PC-9 (cell line): ENCODE measurements at regions not wholly inside any gene's neighbourhood (a gene's known extent, or its start where the extent isn't known, plus 50 kb on each side); places are given as distances from the start of the nearest gene placed in this dataset.

ENCODE experiments used
- BruUV-seq: library from RNA; stranded (reverse); fragments of 400-500 nt; replicated peaks from 2 replicates; lab custom pipeline; 2021; lab: Mats Ljungman, UMichigan
- CTCF ChIA-PET: fragments of 300-600 bp; sonication (Branson Sonifier 250); formaldehyde crosslinking; loops from one replicate; lab custom pipeline; 2022; ENCODE audit warnings: antibody characterized with exemption; lab: Charles Lee
- POLR2A ChIA-PET: fragments of 300-600 bp; sonication (Branson Sonifier 250); formaldehyde crosslinking; loops from one replicate; lab custom pipeline; 2022; ENCODE audit warnings: antibody characterized with exemption; ENCODE audit not compliant: unreplicated experiment; lab: Charles Lee
- DNase-seq, 2 experiments: peaks; one replicate each; pipeline versions ENCODE4 v3.0.0 to v3.0.0-alpha.2; 2015 to 2022; ENCODE audit warnings: mixed read lengths in 1 of 2
- H2AFZ ChIP-seq: fragments of 200-600 bp; sonication (generic); 2 replicates; pipeline ENCODE4 v1.8.1; 2017; ENCODE audit warnings: antibody characterized with exemption
- H3F3A ChIP-seq: fragments of 200-600 bp; sonication (generic); 2 replicates; pipeline ENCODE4 v1.8.1; 2017; ENCODE audit warnings: antibody characterized with exemption, mild to moderate bottlenecking, low read depth; ENCODE audit not compliant: insufficient read depth
- H3K27ac ChIP-seq: fragments of 200-600 bp; sonication (generic); 2 replicates; pipeline ENCODE4 v1.6.1; 2016; ENCODE audit warnings: mixed run types
- H3K27me3 ChIP-seq: fragments of 200-600 bp; sonication (generic); 2 replicates; pipeline ENCODE4 v1.6.1; 2016; ENCODE audit warnings: low read depth, mixed run types; ENCODE audit not compliant: insufficient read depth
- H3K36me3 ChIP-seq: fragments of 200-600 bp; sonication (generic); 2 replicates; pipeline ENCODE4 v1.6.1; 2016; ENCODE audit warnings: low read depth, mixed run types
- H3K4me1 ChIP-seq: fragments of 200-600 bp; sonication (generic); replicated peaks from 2 replicates; pipeline ENCODE4 v1.6.1; 2016; ENCODE audit warnings: mixed run types; ENCODE audit not compliant: insufficient read depth
- H3K4me2 ChIP-seq: fragments of 200-600 bp; sonication (generic); 2 replicates; pipeline ENCODE4 v1.6.1; 2017; ENCODE audit warnings: mixed run types
- H3K4me3 ChIP-seq: fragments of 200-600 bp; sonication (generic); 2 replicates; pipeline ENCODE4 v1.6.1; 2016; ENCODE audit warnings: mixed run types
- H3K79me2 ChIP-seq: fragments of 200-600 bp; sonication (generic); 2 replicates; pipeline ENCODE4 v1.6.1; 2017; ENCODE audit warnings: low read depth, mixed run types
- H3K9me2 ChIP-seq: fragments of 200-600 bp; sonication (generic); 2 replicates; pipeline ENCODE4 v1.8.1; 2017; ENCODE audit warnings: mild to moderate bottlenecking; ENCODE audit not compliant: insufficient read depth
- H3K9me3 ChIP-seq: fragments of 200-600 bp; sonication (generic); 2 replicates; pipeline ENCODE4 v1.8.1; 2016; ENCODE audit warnings: low read depth; ENCODE audit not compliant: insufficient read depth
- H4K20me1 ChIP-seq: fragments of 200-600 bp; sonication (generic); 2 replicates; pipeline ENCODE4 v1.8.1; 2017; ENCODE audit not compliant: insufficient read depth
- CTCF ChIP-seq: fragments of 200-600 bp; sonication (generic); conservative IDR thresholded peaks from 2 replicates; pipeline ENCODE4 v1.6.1; 2017; ENCODE audit warnings: mixed run types, antibody characterized with exemption, mild to moderate bottlenecking, moderate library complexity
- EZH2 ChIP-seq: fragments of 200-600 bp; sonication (generic); IDR thresholded peaks from 2 replicates; pipeline ENCODE4 v1.8.0; 2017; ENCODE audit warnings: antibody characterized with exemption, low read depth
- intact Hi-C: fragments of 100-400 bp; cut with micrococcal nuclease; formaldehyde crosslinking; loops from one replicate; pipeline ENCODE4 v1.10.0; 2022; ENCODE audit not compliant: unreplicated experiment

- no peak for TF ChIP-seq EZH2
- TF ChIP-seq CTCF: no peak
- Histone ChIP-seq H3K4me1 (no peaks in the 10 kb centered on the region), H3K27ac (no peak overlapping the region), H3K4me3 (no peak overlapping the region), H3K79me2 (no peaks in the 10 kb centered on the region), H3F3A (no peaks in the 10 kb centered on the region), H3K9me3 (no peaks in the 10 kb centered on the region), H3K4me2 (no peak overlapping the region), H4K20me1 (no peaks in the 10 kb centered on the region), H3K27me3 (no peaks in the 10 kb centered on the region), H3K9me2 (no peaks in the 10 kb centered on the region), H3K36me3 (no peaks in the 10 kb centered on the region), H2AFZ (no peak overlapping the region)
- DNase-seq: no peak
- intact Hi-C loops: no loop called here
- ChIA-PET CTCF (no interaction called here), POLR2A (no interaction called here)
- no TSS peak for BruUV-seq
Observed at GRCh38 chr20:12074111-12074655, 156.5 kb downstream of the BTBD3 start.

GRCh38 chr20:12076200-12076599, 158.5 kb downstream of the BTBD3 start:
- ChIA-PET POLR2A (no interaction called here), CTCF (no interaction called here)
- no peak for DNase-seq
- Histone ChIP-seq H3K4me3 (no peak overlapping the region), H3F3A (no peaks in the 10 kb centered on the region), H4K20me1 (no peaks in the 10 kb centered on the region), H3K27ac (no peak overlapping the region), H3K4me1 (no peaks in the 10 kb centered on the region), H2AFZ (no peak overlapping the region), H3K9me3 (no peaks in the 10 kb centered on the region), H3K36me3 (no peaks in the 10 kb centered on the region), H3K9me2 (no peaks in the 10 kb centered on the region), H3K79me2 (no peaks in the 10 kb centered on the region), H3K27me3 (no peaks in the 10 kb centered on the region), H3K4me2 (no peak overlapping the region)
- intact Hi-C loops: no loop called here
- TF ChIP-seq EZH2: no peak
- TF ChIP-seq CTCF: no peak
- no TSS peak for BruUV-seq

DNA sequence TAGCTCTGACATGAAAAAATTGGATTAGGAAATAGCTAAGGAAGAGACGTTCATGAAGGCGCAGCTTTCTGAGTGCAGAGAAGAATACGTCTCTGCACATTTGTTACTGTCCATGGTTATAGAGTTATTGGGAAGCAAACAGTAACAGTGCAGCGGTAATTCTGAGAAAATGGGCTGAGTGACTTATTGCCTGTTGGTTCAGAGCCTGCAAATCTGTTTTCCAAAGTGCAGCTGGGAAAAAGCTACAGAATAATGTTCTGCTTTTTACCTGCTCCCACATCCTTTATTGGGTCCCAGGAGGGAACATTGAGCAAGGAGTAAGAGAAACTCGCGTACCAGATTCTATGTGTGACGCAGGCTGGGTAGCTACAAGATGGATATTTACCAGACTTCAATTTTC, 160.2 kb downstream of the BTBD3 start:
- H3K27ac ChIP-seq: no peak overlapping the region
- CTCF ChIA-PET: no interaction called here
- H3K9me2 ChIP-seq: no peaks in the 10 kb centered on the region
- H3K9me3 ChIP-seq: no peaks in the 10 kb centered on the region
- H3K79me2 ChIP-seq: no peaks in the 10 kb centered on the region
- no peaks in the 10 kb centered on the region for H3K27me3 ChIP-seq
- H2AFZ ChIP-seq: no peak overlapping the region
- no peaks in the 10 kb centered on the region for H3F3A ChIP-seq
- H3K4me3 ChIP-seq: no peak overlapping the region
- H3K36me3 ChIP-seq: no peaks in the 10 kb centered on the region
- BruUV-seq: no TSS peak
- no peaks in the 10 kb centered on the region for H3K4me1 ChIP-seq
- intact Hi-C loops: no loop called here
- no peaks in the 10 kb centered on the region for H4K20me1 ChIP-seq
- no peak for DNase-seq
- POLR2A ChIA-PET: no interaction called here
- TF ChIP-seq EZH2 (no peak), CTCF (no peak)
- H3K4me2 ChIP-seq: no peak overlapping the region
